RPMI7951 (cell line): ENCODE measurements at regions not wholly inside any gene's neighbourhood (a gene's known extent, or its start where the extent isn't known, plus 50 kb on each side); places are given as distances from the start of the nearest gene placed in this dataset.

Experiments
- DNase-seq: peaks from one replicate; pipeline ENCODE4 v3.0.0-alpha.2; 2012; ENCODE audit warnings: low read depth

DNA sequence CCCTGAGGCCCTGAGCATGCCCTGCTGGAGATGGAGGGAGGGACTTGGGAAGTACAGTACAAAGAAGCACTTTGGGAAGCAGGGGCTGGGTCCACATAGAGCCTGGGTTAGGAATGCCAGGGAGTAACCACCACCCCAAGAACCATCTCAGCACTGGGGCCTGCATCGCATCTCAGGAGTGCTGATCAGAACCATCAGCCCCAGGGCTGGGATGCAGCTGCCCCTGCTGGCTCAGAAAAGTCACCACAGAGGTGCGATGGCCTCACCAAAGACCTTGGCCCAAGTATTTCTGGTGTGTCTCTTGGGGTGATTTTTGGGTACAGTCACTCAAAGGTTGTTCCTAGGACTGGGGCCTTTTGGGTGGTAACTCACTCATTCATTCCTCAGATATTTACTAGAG is 236.8 kb upstream of the MVB12B start:
- DNase-seq = no peak

DNA sequence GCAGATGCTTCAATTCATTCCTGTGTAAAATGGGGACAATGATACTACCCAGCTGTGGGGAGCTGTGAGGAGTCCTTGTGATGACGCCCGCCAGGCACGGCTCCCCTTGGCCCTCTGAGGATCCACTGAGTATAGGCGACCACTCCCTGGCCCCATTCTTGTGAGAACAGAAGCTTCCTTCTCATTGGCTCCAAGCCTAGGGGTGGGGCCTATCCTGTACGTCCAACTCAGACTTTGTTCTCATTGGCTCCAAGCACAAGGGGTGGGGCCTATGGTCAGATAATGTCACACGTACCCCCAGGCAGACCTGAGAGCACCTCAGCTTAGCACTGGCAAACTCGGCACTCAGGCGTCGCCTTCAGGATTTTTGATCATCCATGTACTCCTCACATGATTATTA is 232.9 kb upstream of the MVB12B start:
- no peak for DNase-seq

DNA sequence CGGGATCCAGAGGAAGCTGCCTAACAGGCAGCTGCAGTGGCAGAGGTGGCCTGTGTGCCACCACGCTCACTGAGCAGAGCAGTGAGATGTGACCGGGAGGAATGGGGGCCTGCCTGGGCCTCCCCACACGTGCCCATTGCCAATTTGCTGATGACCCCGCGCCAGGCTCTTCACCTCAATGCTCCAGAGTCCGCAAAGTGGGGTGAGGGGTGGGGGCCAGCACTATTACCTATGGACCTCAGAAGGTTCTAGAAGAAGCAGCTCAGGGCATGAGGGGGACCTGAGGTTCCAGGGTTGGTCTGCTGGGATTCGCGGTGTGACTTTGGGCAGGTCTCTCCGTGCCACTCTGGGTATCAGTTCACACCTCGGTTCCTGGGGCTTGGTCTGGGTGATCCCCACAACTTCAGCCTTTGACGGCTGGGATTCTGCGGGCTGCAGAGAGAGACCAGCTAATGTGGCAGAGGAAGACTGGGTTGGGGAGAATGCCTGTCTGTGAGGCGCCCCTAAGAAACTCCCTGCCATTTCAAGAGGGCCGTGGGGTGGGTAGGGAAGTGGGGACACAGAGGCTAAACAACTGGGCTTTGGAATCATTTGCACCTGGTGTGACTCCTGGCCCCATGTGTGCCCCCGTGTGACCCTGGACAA is 231.0 kb upstream of the MVB12B start:
- no peak for DNase-seq

DNA sequence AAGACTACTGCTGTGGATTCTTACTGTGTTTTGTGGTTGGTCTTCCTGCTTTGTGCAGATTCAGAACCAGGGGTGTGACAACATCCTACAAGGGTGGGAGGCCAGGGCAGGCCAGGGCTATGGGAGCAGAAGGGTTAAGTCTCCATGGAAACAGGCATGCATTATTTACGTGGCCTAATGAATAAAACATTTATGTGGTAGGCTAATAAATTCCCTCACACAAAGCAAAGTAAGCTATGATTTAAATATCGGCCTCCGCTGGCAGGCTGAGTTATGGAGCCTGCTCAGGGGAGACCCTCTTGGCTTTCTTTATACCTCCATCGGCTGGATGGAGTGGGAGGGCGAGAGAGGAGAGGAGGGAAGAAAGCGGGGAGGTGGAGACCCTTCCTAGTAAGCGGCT is 230.3 kb upstream of the MVB12B start:
- DNase-seq = no peak

DNA sequence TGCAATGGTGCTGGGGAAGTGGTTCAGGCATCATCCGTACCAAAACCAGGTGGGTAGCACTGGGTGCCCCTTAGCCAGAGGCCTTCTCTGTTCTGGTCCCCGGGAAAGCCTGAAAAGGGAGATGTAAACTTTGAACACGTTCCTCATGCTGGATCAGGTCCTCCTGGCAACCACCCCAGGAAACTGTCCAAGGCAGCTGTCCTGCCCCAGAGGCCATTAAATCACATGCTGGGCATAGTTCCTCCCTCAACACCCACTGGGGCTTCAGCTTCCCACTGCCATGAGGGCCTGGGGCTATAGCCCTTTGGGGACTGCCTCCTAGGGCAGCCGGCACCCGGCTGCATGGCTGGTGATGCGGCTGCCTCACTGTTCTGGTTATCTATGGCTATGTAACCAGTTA is 228.9 kb upstream of the MVB12B start:
- no peak for DNase-seq

DNA sequence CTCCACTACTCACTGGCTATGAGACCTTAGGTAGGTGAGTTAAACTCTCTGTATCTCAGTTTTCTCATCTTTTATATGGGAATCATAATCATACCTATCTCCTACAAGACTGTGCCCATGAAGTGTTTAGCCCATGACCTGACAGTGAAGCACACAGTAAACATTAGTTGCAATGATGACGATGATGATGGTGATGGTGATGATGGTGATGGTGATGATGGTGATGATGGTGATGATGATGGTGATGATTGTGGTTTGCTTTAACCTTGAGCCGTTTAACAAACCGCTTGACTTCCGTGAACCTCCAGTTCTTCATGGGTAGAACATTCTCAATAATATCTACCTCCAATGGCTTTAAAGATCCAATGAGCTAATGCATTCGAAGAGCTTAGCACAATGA is 220.2 kb upstream of the MVB12B start:
- no peak for DNase-seq

DNA sequence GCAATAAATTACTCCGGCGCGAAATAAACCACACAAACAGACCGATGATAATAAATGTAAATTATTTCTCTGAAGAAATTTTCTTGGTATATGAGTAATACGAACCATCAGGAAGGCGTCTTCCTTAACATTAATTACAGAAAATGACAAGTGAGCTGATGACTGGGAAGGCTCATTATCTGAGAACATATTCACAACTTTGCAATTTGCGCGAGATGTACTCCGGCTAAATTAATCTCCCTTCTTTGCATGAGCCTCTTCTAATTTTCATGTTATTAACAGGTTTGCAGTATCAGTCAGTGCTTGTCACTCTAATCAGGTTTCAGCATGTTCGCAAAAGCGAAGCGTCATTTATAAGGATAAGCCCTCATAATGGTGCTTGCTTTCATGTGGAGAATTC is 218.9 kb upstream of the MVB12B start:
- no peak for DNase-seq

DNA sequence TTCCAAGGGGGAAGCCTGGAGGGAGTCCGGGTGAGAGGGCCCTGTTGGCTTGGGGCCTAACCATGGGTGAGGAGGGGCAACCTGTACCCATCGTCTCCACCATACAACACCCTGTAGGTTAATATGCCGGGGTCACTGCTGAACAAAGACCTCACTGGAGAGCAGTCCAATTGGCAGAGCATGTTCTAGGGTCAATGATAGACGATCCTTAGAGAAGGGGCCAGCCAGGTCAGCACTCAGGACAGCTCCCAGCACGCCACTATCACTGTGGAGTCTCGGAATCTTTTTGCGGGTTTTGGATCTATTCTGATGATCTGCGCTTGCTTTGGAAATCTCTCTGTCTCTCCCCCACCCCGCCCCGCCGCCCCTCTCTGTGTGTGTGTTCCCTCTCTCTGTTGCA is 218.4 kb upstream of the MVB12B start:
- peak; percentile 26 for DNase-seq

DNA sequence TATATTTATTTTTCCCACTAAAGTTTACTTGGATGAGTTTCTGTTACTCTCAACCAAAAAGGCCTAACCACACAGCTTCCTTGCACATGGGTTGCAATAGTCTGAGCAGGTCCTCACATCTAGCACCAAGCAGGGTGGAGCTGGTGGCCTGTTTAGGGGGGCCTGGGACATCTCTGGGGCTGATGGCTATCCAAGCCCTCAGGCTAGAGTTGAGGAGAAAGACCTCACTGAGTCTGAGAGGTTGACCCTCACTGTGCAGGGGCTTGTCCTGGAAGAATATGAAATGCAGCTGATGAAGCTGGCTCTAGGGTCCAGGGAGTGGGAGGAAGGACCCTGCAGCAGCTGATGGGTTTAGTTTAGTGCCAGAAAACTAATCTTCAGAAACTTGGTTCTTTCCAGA is 217.1 kb upstream of the MVB12B start:
- DNase-seq = no peak

DNA sequence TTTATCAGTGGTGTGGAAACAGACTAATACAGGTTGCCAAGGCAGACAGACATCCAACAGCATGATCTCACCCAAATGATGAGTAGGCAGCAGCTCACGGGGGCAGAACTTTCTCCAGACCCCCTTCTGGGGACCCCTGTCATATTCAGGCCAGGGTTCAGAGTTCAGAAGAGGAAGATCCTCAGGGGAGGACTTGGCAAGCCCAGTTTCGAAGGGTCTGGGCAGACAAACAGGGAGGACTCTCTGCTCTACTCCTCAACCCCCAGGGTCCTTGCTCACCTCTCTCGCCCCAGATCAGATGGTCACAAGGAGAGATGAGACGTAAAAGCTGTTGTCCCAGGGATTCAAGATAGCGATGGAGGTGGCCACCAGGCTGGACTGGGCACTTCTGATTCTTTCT is 215.1 kb upstream of the MVB12B start:
- no peak for DNase-seq

DNA sequence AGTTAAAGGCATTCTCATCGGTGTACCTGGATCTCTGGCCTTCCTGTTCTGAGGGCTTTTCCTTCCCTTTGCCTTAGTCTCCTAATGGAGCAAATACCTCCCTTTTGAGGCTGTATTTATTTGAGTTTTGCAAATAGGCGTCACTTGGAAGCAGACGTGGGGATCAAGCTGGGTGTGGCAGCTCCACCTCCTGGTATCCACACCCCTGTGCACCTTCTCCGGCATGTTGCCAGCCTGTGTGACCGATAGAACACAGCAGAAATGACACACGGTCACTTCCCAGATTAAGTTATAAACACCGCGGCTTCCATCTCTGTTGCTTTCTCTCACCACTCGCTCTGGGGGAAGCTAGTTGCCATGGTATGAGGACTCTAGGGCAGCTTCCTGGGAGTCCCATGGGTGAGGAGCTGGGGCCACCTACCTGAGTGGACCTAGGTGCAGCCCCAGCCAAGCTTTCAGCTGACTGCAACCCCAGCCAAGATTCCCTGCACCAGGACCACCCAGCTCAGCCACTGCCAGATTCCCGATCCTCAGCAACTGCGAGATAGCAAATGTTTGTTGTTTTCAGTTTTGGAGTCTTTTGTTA is 214.4 kb upstream of the MVB12B start:
- no peak for DNase-seq

DNA sequence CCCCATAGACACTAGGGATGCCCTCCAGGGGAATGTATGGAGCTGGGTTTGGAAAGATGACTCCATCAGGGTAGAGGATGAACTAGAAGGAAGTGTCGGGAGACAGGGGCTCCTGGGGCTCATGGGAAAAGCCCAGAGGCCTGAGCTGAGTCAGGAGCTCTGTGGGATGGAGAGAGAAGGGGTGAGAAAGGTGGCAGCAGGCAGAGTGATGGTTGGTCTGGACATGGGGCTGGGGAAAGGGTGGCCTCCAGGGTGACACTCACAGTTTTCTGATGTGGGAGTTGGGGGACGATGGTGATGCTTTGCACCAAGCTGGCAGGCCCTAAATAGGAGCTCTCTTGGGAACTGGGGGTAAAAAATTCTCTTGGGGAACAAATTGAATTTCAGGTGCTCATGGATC is 213.5 kb upstream of the MVB12B start:
- no peak for DNase-seq

DNA sequence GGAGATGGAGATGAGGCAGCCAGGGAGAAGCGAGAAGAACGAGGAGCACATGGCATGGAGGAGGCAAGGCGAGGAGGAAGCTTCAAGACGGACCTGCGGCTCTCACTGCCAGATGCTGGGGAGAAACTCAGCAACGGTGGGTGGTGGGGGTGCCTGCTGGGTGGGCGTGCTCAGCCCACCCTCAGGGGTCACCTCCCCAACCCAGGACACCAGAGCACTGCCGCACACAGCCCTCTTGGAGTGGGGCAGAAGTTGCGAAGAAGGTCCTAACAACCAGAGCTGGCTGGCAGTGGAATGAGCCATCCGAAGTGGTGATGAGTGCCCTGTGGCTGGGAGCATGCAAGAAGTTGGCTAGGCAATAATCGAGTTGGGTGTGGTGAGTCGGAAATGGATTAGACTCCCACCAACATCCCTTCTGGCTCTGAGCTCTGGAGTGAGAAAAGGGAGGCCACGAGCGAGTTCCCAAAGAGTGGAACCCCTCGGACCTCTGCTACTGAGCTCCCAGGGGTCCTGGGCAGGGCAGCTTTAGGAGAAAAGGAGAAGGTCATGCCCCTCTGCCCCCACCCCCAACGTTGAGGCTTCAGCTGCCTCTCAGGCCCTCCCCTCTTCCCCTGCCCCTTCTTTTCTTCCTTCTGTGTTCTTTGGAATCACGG is 212.7 kb upstream of the MVB12B start:
- DNase-seq = no peak

DNA sequence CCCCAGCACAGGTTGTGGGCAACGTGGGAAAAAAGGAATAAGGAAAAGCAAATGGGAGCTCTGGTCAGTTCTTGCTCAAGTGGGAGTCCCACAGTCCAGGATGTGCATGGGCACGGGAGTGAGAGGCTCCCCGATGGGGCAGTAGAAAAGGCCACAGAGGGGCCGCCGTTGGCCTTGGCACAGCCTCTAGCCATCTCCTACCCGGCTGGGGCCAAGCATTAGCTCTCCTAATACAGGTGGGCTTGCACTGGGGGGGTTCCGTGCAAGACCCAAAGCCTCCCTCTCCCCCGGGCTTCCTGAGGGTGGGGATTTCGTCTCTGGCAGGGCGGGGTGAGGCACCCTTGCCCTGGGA is 212.2 kb upstream of the MVB12B start:
- DNase-seq = no peak

DNA sequence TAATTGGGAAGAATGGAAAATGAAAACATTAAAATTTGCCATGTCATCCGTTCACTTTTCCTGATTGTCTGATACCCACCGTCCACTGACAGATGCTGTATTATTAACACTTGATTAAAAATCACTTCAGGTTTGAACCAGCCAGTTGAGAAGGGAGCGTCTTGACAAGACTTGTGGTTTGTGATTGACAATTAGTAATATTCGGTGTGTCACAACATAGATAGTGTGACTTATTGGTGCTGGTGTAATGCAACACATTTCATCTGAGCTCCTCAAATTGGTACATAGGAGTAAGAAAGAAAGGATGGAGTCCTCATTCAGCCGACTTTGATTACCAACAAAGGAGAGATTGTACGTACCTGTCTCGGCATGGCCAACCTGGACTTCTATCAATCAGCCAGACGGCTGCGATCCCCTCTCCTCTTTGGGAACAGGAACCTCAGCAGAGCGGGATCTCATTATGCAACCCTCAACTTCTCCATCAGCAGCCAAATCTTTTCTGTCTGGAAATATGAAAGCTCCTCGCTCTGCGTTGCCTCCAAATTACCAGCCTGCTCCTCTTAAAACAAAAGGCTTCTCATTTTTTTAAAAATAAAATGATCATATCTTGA is 211.7 kb upstream of the MVB12B start:
- DNase-seq = no peak

DNA sequence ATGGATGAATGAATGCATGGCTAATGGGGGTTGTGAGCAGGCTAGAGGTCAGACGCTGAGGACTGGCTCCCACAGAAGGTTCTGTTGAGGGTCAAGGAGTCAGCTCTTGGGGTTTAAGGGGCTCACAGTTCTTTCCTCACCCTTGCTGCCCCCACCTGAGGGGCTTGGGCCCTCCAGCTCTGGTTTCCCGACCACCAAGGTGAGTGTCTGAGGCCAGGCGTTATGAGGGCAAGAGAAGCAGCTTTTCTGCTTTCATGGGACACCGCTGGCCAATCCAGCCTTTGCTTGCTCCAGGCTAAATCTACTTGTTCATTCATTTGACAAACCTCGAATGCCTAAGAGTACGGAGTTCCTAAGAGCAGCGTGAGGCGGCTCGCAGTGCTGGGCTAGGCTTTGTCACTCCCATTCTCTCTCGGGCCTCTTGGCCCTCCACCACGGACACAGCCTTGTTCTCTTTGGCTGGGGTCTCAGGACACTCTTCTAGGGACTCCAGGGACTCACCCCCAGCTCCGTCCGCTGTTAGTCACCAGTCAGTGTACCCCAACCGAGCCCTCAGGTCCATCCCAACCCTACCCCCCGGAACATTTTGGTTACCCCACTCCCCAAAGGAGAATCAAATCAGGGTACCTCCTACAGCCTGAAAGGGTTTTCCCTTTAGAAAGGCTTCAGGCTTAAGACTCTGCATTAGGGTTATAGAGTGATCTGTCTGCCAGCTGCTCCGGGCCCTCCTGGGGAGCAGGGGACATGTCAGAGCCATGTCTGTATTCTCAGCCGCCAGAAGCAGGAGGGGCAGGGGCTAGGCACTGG is 210.1 kb upstream of the MVB12B start:
- no peak for DNase-seq

DNA sequence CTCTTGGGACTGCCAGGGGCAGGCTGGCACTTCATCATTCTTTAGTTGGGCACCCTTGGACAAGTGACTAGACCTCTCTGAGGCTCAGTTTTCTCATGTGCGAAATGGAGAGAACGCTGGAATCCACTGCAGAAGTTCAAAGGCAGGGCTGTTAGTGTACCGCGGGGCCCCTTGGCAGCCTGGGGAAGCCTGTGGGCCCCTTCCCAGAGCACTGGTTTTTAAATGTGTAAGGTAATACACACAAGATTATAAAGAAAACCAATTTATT is 209.5 kb upstream of the MVB12B start:
- no peak for DNase-seq

DNA sequence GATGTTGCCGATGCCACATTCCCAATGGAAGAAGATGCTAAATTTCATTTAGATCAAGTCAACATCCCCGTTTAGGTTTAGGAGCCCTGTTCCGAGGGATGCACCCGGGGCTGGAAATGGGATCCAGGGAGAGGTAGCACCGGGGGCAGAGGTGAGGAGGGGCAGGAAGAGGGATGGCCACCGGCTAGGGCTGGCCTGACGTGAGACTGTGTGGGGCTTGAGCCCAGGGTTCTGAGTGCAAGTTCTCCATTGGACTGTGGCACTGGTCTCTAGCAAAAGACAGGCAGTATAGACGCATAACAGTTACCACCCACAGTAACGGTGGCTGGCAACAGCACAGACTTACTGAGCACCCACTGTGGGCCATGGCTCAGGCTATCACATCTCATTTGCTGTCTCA is 209.0 kb upstream of the MVB12B start:
- no peak for DNase-seq

DNA sequence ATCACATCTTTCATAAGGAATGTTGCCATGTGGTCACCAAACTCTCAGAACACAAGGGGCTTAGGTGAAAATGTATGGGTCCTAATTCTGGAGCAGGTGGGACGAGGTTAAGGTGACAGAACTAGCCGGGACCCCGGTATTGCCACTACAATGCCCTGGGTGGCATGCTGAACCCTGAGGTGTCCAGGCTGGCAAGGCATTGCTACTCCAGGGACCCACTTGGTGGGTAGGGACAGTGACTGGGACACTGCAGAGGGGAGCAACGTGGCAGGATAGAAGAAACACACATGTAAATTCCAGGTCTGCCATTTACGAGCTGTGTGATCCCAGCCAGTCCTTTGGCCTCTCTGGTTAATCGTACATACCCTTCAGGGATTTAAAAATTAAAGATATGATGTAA is 206.9 kb upstream of the MVB12B start:
- DNase-seq = no peak

DNA sequence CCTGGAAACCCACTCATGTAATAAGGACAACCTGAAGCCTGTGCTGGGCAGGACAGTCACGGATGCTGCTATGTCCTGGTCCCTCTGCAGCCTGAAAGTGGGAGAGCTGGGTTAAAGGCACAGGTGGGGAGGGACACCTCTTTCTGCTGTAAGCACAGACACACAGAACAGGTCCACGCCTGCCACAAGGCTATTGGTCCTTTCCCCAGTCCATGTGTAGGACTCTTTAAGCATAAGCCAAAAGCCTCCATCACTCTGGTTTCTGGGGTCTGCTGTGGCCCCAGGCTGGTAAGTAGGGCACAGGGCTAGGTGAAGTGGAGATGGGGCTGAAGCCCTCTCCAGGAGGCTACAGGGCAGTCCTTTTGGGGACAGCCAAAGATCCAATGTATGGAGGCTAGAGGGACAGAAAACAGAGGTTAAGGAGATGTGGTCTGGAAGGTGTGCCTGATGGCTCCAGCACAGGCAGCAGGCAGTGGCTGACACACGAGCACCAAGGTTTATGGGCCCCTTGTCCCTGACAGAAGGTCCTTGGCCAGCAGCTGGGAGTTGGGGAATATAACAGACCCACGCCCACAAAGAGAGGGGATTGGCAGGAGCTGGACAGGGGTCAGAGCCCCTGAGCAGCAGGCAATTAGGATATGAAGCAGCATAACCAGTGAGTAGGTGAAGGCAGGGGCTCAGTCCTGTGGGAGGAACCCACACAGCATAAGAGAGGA is 203.6 kb upstream of the MVB12B start:
- no peak for DNase-seq

DNA sequence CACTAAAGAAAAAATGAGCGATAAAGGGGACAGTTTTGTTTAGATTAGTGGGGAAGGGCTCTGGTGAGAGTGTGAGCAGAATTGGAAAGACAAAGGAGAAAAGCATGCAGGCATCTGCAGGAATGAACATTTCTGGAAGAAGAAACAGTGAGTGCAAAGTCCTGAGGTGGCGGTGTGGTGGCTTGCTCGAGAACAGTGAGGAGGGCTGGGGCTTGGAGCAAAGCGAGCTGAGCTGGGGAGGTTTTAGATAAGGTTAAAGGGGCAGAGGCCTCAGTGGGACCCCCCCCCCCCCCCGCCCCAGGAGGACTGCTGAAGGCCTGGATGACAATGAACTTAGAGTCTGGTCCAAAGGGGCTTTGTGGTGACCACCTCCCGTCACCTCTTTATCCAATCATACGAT is 202.7 kb upstream of the MVB12B start:
- DNase-seq = no peak

DNA sequence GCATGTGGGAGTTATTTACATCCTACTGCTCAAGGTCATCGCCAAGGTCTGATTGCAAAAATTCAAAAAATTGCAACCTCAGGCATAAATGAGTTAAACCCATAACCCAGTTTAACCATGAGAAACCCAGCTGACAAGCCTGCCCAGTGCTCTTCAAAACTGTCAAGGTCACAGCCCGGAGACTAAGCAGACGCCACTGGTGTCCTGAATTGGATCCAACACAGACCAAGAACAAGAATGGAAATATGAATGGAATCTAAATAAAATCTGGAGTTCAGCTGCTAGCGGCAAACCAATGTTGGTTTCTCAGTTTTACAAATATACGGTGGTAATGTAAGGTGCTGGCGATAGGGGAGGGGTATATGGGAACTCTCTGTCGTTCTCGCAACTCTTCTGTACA is 201.5 kb upstream of the MVB12B start:
- DNase-seq = no peak
